Gastroesophageal sphincter (tissue), 4 donors: ENCODE measurements at regions not wholly inside any gene's neighbourhood (a gene's known extent, or its start where the extent isn't known, plus 50 kb on each side); places are given as distances from the start of the nearest gene placed in this dataset.

Experiments used
- ATAC-seq: fragments of 150-250 bp; one replicate; pipeline ENCODE4 v1.9.1; 2016; ENCODE audit warnings: mild to moderate bottlenecking, moderate library complexity
- H3K27ac ChIP-seq, 4 donors: fragments of 200-600 bp; sonication (generic) in 3 of 4; 1 replicate in 3 of 4; 2 replicates in 1 of 4; pipeline ENCODE4 v1.5.1; 2016 to 2019
- H3K27me3 ChIP-seq: fragments of 200-600 bp; sonication (generic); one replicate; pipeline ENCODE4 v1.5.1; 2019
- H3K36me3 ChIP-seq, 2 donors: fragments of 200-600 bp; sonication (generic); one replicate each; pipeline ENCODE4 v1.5.1; 2019; ENCODE audit warnings: control low read depth in 1 of 2
- H3K4me1 ChIP-seq, 3 donors: fragments of 200-600 bp; sonication (generic); 1 replicate in 2 of 3; 2 replicates in 1 of 3; pipeline ENCODE4 v1.5.1; 2016 to 2019; ENCODE audit warnings: control low read depth in 2 of 3
- H3K4me3 ChIP-seq, 2 donors: fragments of 200-600 bp; sonication (generic); one replicate each; pipeline ENCODE4 v1.5.1; 2019; ENCODE audit warnings: mild to moderate bottlenecking in 1 of 2, moderate library complexity in 1 of 2
- H3K9me3 ChIP-seq, 3 donors: fragments of 200-600 bp; sonication (generic); one replicate each; pipeline ENCODE4 v1.5.1; 2017 to 2019; ENCODE audit warnings: control low read depth in 2 of 3
- CTCF ChIP-seq, 4 experiments: fragments of 200-600 bp in 2 of 4; fragments of 450-650 bp in 2 of 4; sonication (generic) in 1 of 4; IDR thresholded peaks; one replicate each; pipeline ENCODE4 v1.5.1; 2017 to 2019; ENCODE audit warnings: antibody characterized with exemption in 4 of 4, mild to moderate bottlenecking in 2 of 4, moderate library complexity in 2 of 4
- EP300 ChIP-seq: sonication (generic); formaldehyde crosslinking; IDR thresholded peaks from one replicate; pipeline ENCODE4 v1.6.1; 2017; ENCODE audit warnings: antibody characterized with exemption, mild to moderate bottlenecking
- POLR2A ChIP-seq, 2 donors: fragments of 450-650 bp; IDR thresholded peaks; one replicate each; pipeline ENCODE4 v1.6.1; 2017; ENCODE audit warnings: antibody characterized with exemption in 2 of 2, mild to moderate bottlenecking in 2 of 2, moderate library complexity in 1 of 2
- POLR2AphosphoS5 ChIP-seq: sonication (generic); formaldehyde crosslinking; IDR thresholded peaks from one replicate; pipeline ENCODE4 v1.6.1; 2017; ENCODE audit warnings: antibody characterized with exemption
- WGBS, 2 donors: methylation state at CpG; one replicate each; pipeline ENCODE4 v1.1.5; 2018; ENCODE audit warnings: low coverage in 1 of 2; 5-methylcytosine and 5-hydroxymethylcytosine counted together

- H3K9me3 ChIP-seq = no peaks in the 10 kb centered on the region
Measured at GRCh38 chr10:120646738-120647456, 189.9 kb downstream of the PLPP4 start.

DNA sequence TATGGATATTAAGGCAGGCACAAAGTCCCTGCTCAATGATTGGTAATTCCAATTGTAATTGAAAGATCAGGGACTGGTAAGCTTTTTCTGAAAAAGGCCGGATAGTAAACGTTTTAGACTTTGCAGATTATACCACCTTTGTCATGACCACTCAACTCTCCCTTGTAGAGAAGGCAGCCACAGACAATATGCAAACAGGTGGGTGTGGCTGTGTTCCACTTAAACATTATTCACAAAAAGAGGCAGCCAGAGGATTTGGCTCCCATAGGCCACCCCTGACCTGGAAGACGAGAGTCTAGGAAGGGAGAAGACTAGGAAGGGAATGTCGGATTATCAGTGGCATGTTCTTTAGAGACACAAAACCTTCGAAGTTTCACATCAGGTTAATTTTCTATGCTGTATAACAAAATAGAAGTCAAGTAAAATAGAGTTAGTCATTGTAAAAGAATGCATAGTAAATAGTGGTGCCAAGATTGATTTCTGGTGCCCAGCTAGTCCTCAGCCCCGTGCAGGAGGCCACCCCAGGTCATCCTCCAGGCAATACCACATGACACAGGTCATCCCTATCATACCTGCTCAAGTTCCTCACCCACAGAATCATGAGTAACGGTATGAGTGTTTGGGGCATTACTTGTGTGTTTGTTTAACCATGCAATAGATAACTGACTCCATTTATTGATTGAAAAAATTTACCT is 193.8 kb downstream of the PLPP4 start:
- WGBS, 2 donors = 80 to 84% methylated on average over 7 of the region's 7 CpGs

More at GRCh38 chr10:120646738-120647456, 189.9 kb downstream of the PLPP4 start:
- no peaks in the 10 kb centered on the region for H3K36me3 ChIP-seq
- H3K4me3 ChIP-seq = no peak overlapping the region
- H3K4me1 ChIP-seq = no peaks in the 10 kb centered on the region
- no peak overlapping the region for H3K27ac ChIP-seq
- no peaks in the 10 kb centered on the region for H3K27me3 ChIP-seq
- TF ChIP-seq EP300 (no peak), POLR2AphosphoS5 (no peak), CTCF (IDR thresholded peaks at IDR 0.05) (no peak), POLR2A (IDR thresholded peaks at IDR 0.05) (no peak)
- ATAC-seq = no peak
- 85 to 92% methylated on average over 5 of the region's 5 CpGs for WGBS, 2 donors

GRCh38 chr10:120656107-120656506 is 195.1 kb upstream of the WDR11 start:
- WGBS, 2 donors = 71 to 78% methylated on average over 2 of the region's 2 CpGs
- TF ChIP-seq EP300 (no peak), POLR2AphosphoS5 (no peak), POLR2A (IDR thresholded peaks at IDR 0.05) (no peak), CTCF (IDR thresholded peaks at IDR 0.05) (no peak)
- H3K27me3 ChIP-seq = no peaks in the 10 kb centered on the region
- no peak for ATAC-seq
- H3K36me3 ChIP-seq = no peaks in the 10 kb centered on the region
- no peaks in the 10 kb centered on the region for H3K9me3 ChIP-seq
- H3K4me3 ChIP-seq = no peak overlapping the region
- H3K27ac ChIP-seq = no peak overlapping the region
- no peaks in the 10 kb centered on the region for H3K4me1 ChIP-seq

More for the DNA sequence above, 193.8 kb downstream of the PLPP4 start:
- no peaks in the 10 kb centered on the region for H3K9me3 ChIP-seq
- TF ChIP-seq CTCF (IDR thresholded peaks at IDR 0.05) (no peak), POLR2AphosphoS5 (no peak), POLR2A (IDR thresholded peaks at IDR 0.05) (no peak), EP300 (no peak)
- H3K36me3 ChIP-seq = no peaks in the 10 kb centered on the region
- no peaks in the 10 kb centered on the region for H3K27me3 ChIP-seq
- ATAC-seq = no peak
- H3K4me3 ChIP-seq = no peak overlapping the region
- H3K27ac ChIP-seq = no peak overlapping the region
- H3K4me1 ChIP-seq = no peaks in the 10 kb centered on the region

GRCh38 chr10:120657371-120657770 is 193.8 kb upstream of the WDR11 start:
- ATAC-seq = no peak
- no peak overlapping the region for H3K27ac ChIP-seq
- no peak for TF ChIP-seq POLR2A (IDR thresholded peaks at IDR 0.05)
- no peak for TF ChIP-seq CTCF (IDR thresholded peaks at IDR 0.05)
- no peak for TF ChIP-seq POLR2AphosphoS5
- H3K9me3 ChIP-seq = no peaks in the 10 kb centered on the region
- H3K36me3 ChIP-seq = no peaks in the 10 kb centered on the region
- H3K4me3 ChIP-seq = no peak overlapping the region
- no peaks in the 10 kb centered on the region for H3K4me1 ChIP-seq
- WGBS, 2 donors = 14 to 21% methylated on average over 1 to 2 of the region's 3 CpGs
- H3K27me3 ChIP-seq = no peaks in the 10 kb centered on the region
